ENCODE measurements at regions not wholly inside any gene's neighbourhood (a gene's known extent, or its start where the extent isn't known, plus 50 kb on each side); places are given as distances from the start of the nearest gene placed in this dataset.

- H3K36me3 ChIP-seq (ENCODE audit: insufficient read depth, low read length) = no peaks in the 10 kb centered on the region
- no peak overlapping the region for H3K4me2 ChIP-seq (ENCODE audit: low read length)
- TF ChIP-seq CTCF (conservative IDR thresholded peaks at IDR 0.05; ENCODE audit: low read length) = no peak
- TF ChIP-seq EZH2phosphoT487 (IDR thresholded peaks at IDR 0.05; ENCODE audit: borderline replicate concordance, low read depth, low read length) = no peak
- H3K79me2 ChIP-seq (ENCODE audit: insufficient read depth, low read depth, low read length) = no peaks in the 10 kb centered on the region
- intact Hi-C loops (cut with micrococcal nuclease; ENCODE audit: unreplicated experiment) = no loop called here
- H3K9me3 ChIP-seq (ENCODE audit: low read length) = no peaks in the 10 kb centered on the region
- BruUV-seq (replicated peaks) = no TSS peak
- no peaks in the 10 kb centered on the region for H3K4me1 ChIP-seq (ENCODE audit: insufficient read depth, low read length, poor library complexity, severe bottlenecking)
- H4K20me1 ChIP-seq (ENCODE audit: insufficient read depth, low read length) = no peaks in the 10 kb centered on the region
- POLR2A ChIA-PET = no interaction called here
- no peaks in the 10 kb centered on the region for H3K9me2 ChIP-seq (ENCODE audit: insufficient read depth, low read length)
- no peak overlapping the region for H3K4me3 ChIP-seq (ENCODE audit: low read depth, low read length, poor library complexity, severe bottlenecking)
- no peak for DNase-seq (ENCODE audit: low spot score)
- CTCF ChIA-PET (ENCODE audit: unreplicated experiment) = no interaction called here
- H3K27ac ChIP-seq (ENCODE audit: low read depth, low read length, poor library complexity, severe bottlenecking) = no peak overlapping the region
- no peak overlapping the region for H2AFZ ChIP-seq (ENCODE audit: low read length)
Measured at GRCh38 chr6:15871276-15871675, 208.4 kb upstream of the DTNBP1 start.

- intact Hi-C loops (cut with micrococcal nuclease; ENCODE audit: unreplicated experiment) = no loop called here
- ChIA-PET POLR2A (interaction anchor here (0.7 kb wide), 1 partner anchor 10 kb away, joined by 3 read pairs; no protein-coding TSS in a partner anchor), CTCF (ENCODE audit: unreplicated experiment) (no interaction called here)
- H3K4me1 ChIP-seq (ENCODE audit: insufficient read depth, low read length, poor library complexity, severe bottlenecking) = no peaks in the 10 kb centered on the region
- no peak for DNase-seq (ENCODE audit: low spot score)
- no peaks in the 10 kb centered on the region for H3K79me2 ChIP-seq (ENCODE audit: insufficient read depth, low read depth, low read length)
- H3K9me3 ChIP-seq (ENCODE audit: low read length) = no peaks in the 10 kb centered on the region
- H3K9me2 ChIP-seq (ENCODE audit: insufficient read depth, low read length) = no peaks in the 10 kb centered on the region
- BruUV-seq (replicated peaks) = no TSS peak
- H4K20me1 ChIP-seq (ENCODE audit: insufficient read depth, low read length) = no peaks in the 10 kb centered on the region
- no peak overlapping the region for H3K4me3 ChIP-seq (ENCODE audit: low read depth, low read length, poor library complexity, severe bottlenecking)
- H3K36me3 ChIP-seq (ENCODE audit: insufficient read depth, low read length) = no peaks in the 10 kb centered on the region
- TF ChIP-seq CTCF (conservative IDR thresholded peaks at IDR 0.05; ENCODE audit: low read length) = no peak
- TF ChIP-seq EZH2phosphoT487 (IDR thresholded peaks at IDR 0.05; ENCODE audit: borderline replicate concordance, low read depth, low read length) = no peak
- H2AFZ ChIP-seq (ENCODE audit: low read length) = no peak overlapping the region
- no peak overlapping the region for H3K4me2 ChIP-seq (ENCODE audit: low read length)
- no peak overlapping the region for H3K27ac ChIP-seq (ENCODE audit: low read depth, low read length, poor library complexity, severe bottlenecking)
Measured at GRCh38 chr6:15870333-15871043, 207.7 kb upstream of the DTNBP1 start.

- no peaks in the 10 kb centered on the region for H3K4me1 ChIP-seq (ENCODE audit: insufficient read depth, low read length, poor library complexity, severe bottlenecking)
- H3K9me3 ChIP-seq (ENCODE audit: low read length) = no peaks in the 10 kb centered on the region
- TF ChIP-seq CTCF (conservative IDR thresholded peaks at IDR 0.05; ENCODE audit: low read length) = no peak
- TF ChIP-seq EZH2phosphoT487 (IDR thresholded peaks at IDR 0.05; ENCODE audit: borderline replicate concordance, low read depth, low read length) = no peak
- H3K27ac ChIP-seq (ENCODE audit: low read depth, low read length, poor library complexity, severe bottlenecking) = no peak overlapping the region
- intact Hi-C loops (cut with micrococcal nuclease; ENCODE audit: unreplicated experiment) = no loop called here
- ChIA-PET POLR2A (interaction anchor here (1.3 kb wide), 1 partner anchor 19 kb away, joined by 4 read pairs; no protein-coding TSS in a partner anchor), CTCF (ENCODE audit: unreplicated experiment) (no interaction called here)
- H3K4me3 ChIP-seq (ENCODE audit: low read depth, low read length, poor library complexity, severe bottlenecking) = no peak overlapping the region
- no peak overlapping the region for H2AFZ ChIP-seq (ENCODE audit: low read length)
- H3K79me2 ChIP-seq (ENCODE audit: insufficient read depth, low read depth, low read length) = no peaks in the 10 kb centered on the region
- no peaks in the 10 kb centered on the region for H3K36me3 ChIP-seq (ENCODE audit: insufficient read depth, low read length)
- no peaks in the 10 kb centered on the region for H3K9me2 ChIP-seq (ENCODE audit: insufficient read depth, low read length)
- no TSS peak for BruUV-seq (replicated peaks)
- DNase-seq (ENCODE audit: low spot score) = no peak
- no peak overlapping the region for H3K4me2 ChIP-seq (ENCODE audit: low read length)
- H4K20me1 ChIP-seq (ENCODE audit: insufficient read depth, low read length) = no peaks in the 10 kb centered on the region
Measured at GRCh38 chr6:15864708-15865062, 201.9 kb upstream of the DTNBP1 start.

Measured in OCI-LY7 (cell line).